PC-9 (cell line): ENCODE measurements at regions not wholly inside any gene's neighbourhood (a gene's known extent, or its start where the extent isn't known, plus 50 kb on each side); places are given as distances from the start of the nearest gene placed in this dataset.

Source experiments
- BruUV-seq: library from RNA; stranded (reverse); fragments of 400-500 nt; replicated peaks from 2 replicates; lab custom pipeline; 2021; lab: Mats Ljungman, UMichigan
- CTCF ChIA-PET: fragments of 300-600 bp; sonication (Branson Sonifier 250); formaldehyde crosslinking; loops from one replicate; lab custom pipeline; 2022; ENCODE audit warnings: antibody characterized with exemption; lab: Charles Lee
- POLR2A ChIA-PET: fragments of 300-600 bp; sonication (Branson Sonifier 250); formaldehyde crosslinking; loops from one replicate; lab custom pipeline; 2022; ENCODE audit warnings: antibody characterized with exemption; ENCODE audit not compliant: unreplicated experiment; lab: Charles Lee
- DNase-seq, 2 experiments: peaks; one replicate each; pipeline versions ENCODE4 v3.0.0 to v3.0.0-alpha.2; 2015 to 2022; ENCODE audit warnings: mixed read lengths in 1 of 2
- H2AFZ ChIP-seq: fragments of 200-600 bp; sonication (generic); 2 replicates; pipeline ENCODE4 v1.8.1; 2017; ENCODE audit warnings: antibody characterized with exemption
- H3F3A ChIP-seq: fragments of 200-600 bp; sonication (generic); 2 replicates; pipeline ENCODE4 v1.8.1; 2017; ENCODE audit warnings: antibody characterized with exemption, mild to moderate bottlenecking, low read depth; ENCODE audit not compliant: insufficient read depth
- H3K27ac ChIP-seq: fragments of 200-600 bp; sonication (generic); 2 replicates; pipeline ENCODE4 v1.6.1; 2016; ENCODE audit warnings: mixed run types
- H3K27me3 ChIP-seq: fragments of 200-600 bp; sonication (generic); 2 replicates; pipeline ENCODE4 v1.6.1; 2016; ENCODE audit warnings: low read depth, mixed run types; ENCODE audit not compliant: insufficient read depth
- H3K36me3 ChIP-seq: fragments of 200-600 bp; sonication (generic); 2 replicates; pipeline ENCODE4 v1.6.1; 2016; ENCODE audit warnings: low read depth, mixed run types
- H3K4me1 ChIP-seq: fragments of 200-600 bp; sonication (generic); replicated peaks from 2 replicates; pipeline ENCODE4 v1.6.1; 2016; ENCODE audit warnings: mixed run types; ENCODE audit not compliant: insufficient read depth
- H3K4me2 ChIP-seq: fragments of 200-600 bp; sonication (generic); 2 replicates; pipeline ENCODE4 v1.6.1; 2017; ENCODE audit warnings: mixed run types
- H3K4me3 ChIP-seq: fragments of 200-600 bp; sonication (generic); 2 replicates; pipeline ENCODE4 v1.6.1; 2016; ENCODE audit warnings: mixed run types
- H3K79me2 ChIP-seq: fragments of 200-600 bp; sonication (generic); 2 replicates; pipeline ENCODE4 v1.6.1; 2017; ENCODE audit warnings: low read depth, mixed run types
- H3K9me2 ChIP-seq: fragments of 200-600 bp; sonication (generic); 2 replicates; pipeline ENCODE4 v1.8.1; 2017; ENCODE audit warnings: mild to moderate bottlenecking; ENCODE audit not compliant: insufficient read depth
- H3K9me3 ChIP-seq: fragments of 200-600 bp; sonication (generic); 2 replicates; pipeline ENCODE4 v1.8.1; 2016; ENCODE audit warnings: low read depth; ENCODE audit not compliant: insufficient read depth
- H4K20me1 ChIP-seq: fragments of 200-600 bp; sonication (generic); 2 replicates; pipeline ENCODE4 v1.8.1; 2017; ENCODE audit not compliant: insufficient read depth
- CTCF ChIP-seq: fragments of 200-600 bp; sonication (generic); conservative IDR thresholded peaks from 2 replicates; pipeline ENCODE4 v1.6.1; 2017; ENCODE audit warnings: mixed run types, antibody characterized with exemption, mild to moderate bottlenecking, moderate library complexity
- EZH2 ChIP-seq: fragments of 200-600 bp; sonication (generic); IDR thresholded peaks from 2 replicates; pipeline ENCODE4 v1.8.0; 2017; ENCODE audit warnings: antibody characterized with exemption, low read depth
- intact Hi-C: fragments of 100-400 bp; cut with micrococcal nuclease; formaldehyde crosslinking; loops from one replicate; pipeline ENCODE4 v1.10.0; 2022; ENCODE audit not compliant: unreplicated experiment

GRCh38 chr5:89313804-89314588 is 431.0 kb upstream of the MEF2C start:
- Histone ChIP-seq H3K9me3 (no peaks in the 10 kb centered on the region), H3K4me3 (no peak overlapping the region), H3K4me1 (no peaks in the 10 kb centered on the region), H3K79me2 (no peaks in the 10 kb centered on the region), H3K36me3 (no peaks in the 10 kb centered on the region), H3K4me2 (no peak overlapping the region), H3F3A (no peaks in the 10 kb centered on the region), H4K20me1 (no peaks in the 10 kb centered on the region), H3K27ac (no peak overlapping the region), H2AFZ (no peak overlapping the region), H3K9me2 (no peaks in the 10 kb centered on the region), H3K27me3 (no peaks in the 10 kb centered on the region)
- DNase-seq = no peak
- no TSS peak for BruUV-seq
- intact Hi-C loops = no loop called here
- ChIA-PET POLR2A (no interaction called here), CTCF (no interaction called here)
- TF ChIP-seq EZH2 (no peak), CTCF (no peak)

DNA sequence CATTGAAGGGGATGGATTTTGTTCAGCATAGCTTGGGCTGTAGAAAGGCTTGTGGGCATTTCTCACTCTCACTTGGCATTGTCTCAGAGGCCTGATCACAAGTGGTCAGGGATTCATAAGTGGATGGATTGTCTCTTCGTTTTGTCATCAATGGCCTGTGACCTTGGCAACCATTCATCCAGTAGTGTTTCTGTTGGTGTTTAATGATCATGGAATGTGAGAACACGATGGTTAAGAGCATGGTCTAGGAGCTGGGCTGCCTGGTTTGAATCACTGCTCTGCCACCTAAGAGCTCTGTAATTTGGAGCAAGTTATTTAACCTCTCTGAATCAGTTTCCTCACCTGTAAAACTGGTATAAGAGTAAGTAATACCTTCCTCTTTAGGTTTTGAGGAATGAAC is 430.1 kb upstream of the MEF2C start:
- intact Hi-C loops = no loop called here
- H3K4me2 ChIP-seq = no peak overlapping the region
- no peak overlapping the region for H3K27ac ChIP-seq
- POLR2A ChIA-PET = interaction anchor here (0.6 kb wide), 1 partner anchor 541 kb away, joined by 4 read pairs; no protein-coding TSS in a partner anchor
- H4K20me1 ChIP-seq = no peaks in the 10 kb centered on the region
- CTCF ChIA-PET = no interaction called here
- no peaks in the 10 kb centered on the region for H3F3A ChIP-seq
- BruUV-seq = no TSS peak
- H3K27me3 ChIP-seq = no peaks in the 10 kb centered on the region
- H3K79me2 ChIP-seq = no peaks in the 10 kb centered on the region
- no peaks in the 10 kb centered on the region for H3K9me2 ChIP-seq
- H3K9me3 ChIP-seq = no peaks in the 10 kb centered on the region
- no peak for TF ChIP-seq CTCF
- DNase-seq = no peak
- no peak overlapping the region for H3K4me3 ChIP-seq
- no peak overlapping the region for H2AFZ ChIP-seq
- no peaks in the 10 kb centered on the region for H3K4me1 ChIP-seq
- H3K36me3 ChIP-seq = no peaks in the 10 kb centered on the region

DNA sequence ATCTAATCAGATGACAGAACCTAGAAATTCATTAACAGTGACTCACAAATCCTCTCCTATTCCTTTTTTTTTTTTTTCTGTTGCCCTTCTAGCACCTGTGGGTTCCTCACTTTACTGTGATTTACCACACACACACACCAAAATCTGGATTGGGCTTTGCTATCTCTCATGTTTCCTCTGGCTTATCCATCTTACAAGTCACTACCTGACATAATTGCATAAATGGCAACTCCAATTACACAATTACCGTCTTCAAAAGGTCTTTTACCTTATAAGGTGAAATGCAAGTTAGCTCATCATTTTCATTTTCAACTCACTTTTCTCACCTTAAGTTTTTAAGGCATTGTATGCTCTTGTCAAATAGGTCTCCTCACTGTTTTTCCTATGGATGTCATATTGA is 426.3 kb upstream of the MEF2C start:
- ChIA-PET CTCF (no interaction called here), POLR2A (no interaction called here)
- Histone ChIP-seq H3K9me3 (no peaks in the 10 kb centered on the region), H3K36me3 (no peaks in the 10 kb centered on the region), H3K4me3 (no peak overlapping the region), H3K4me1 (no peaks in the 10 kb centered on the region), H2AFZ (no peak overlapping the region), H3K4me2 (no peak overlapping the region), H3K27ac (no peak overlapping the region), H3K27me3 (no peaks in the 10 kb centered on the region), H3F3A (no peaks in the 10 kb centered on the region), H3K79me2 (no peaks in the 10 kb centered on the region), H4K20me1 (no peaks in the 10 kb centered on the region), H3K9me2 (no peaks in the 10 kb centered on the region; the same call in 1 of the 2 replicates)
- TF ChIP-seq CTCF = no peak
- TF ChIP-seq EZH2 = no peak
- intact Hi-C loops = no loop called here
- no TSS peak for BruUV-seq
- no peak for DNase-seq
